HCT116 (cell line): ENCODE measurements at regions not wholly inside any gene's neighbourhood (a gene's known extent, or its start where the extent isn't known, plus 50 kb on each side); places are given as distances from the start of the nearest gene placed in this dataset.
"Not testable (repeated sequence)": the region's sequence is repeated elsewhere in the genome, so short reads cannot be mapped to it uniquely, and the experiment has no call there.

Experiments
- EZH2 ChIP-seq: fragments of 200-600 bp; sonication (generic); IDR thresholded peaks from 2 replicates; pipeline ENCODE4 v1.6.1; 2017; ENCODE audit warnings: antibody characterized with exemption, mixed run types
- MAX ChIP-seq: IDR thresholded peaks from 2 replicates; pipeline ENCODE4 v1.6.1; 2012
- POLR2A ChIP-seq: IDR thresholded peaks from 2 replicates; pipeline ENCODE4 v1.7.0; 2011; ENCODE audit warnings: borderline replicate concordance; ENCODE audit not compliant: insufficient read depth, insufficient read length; ENCODE audit errors: extremely low read depth
- POLR2AphosphoS5 ChIP-seq: IDR thresholded peaks from 2 replicates; pipeline ENCODE4 v1.6.1; 2011; ENCODE audit warnings: mild to moderate bottlenecking, low read depth, low read length, moderate library complexity
- SIN3A ChIP-seq: IDR thresholded peaks from 2 replicates; pipeline ENCODE4 v1.6.1; 2012; ENCODE audit warnings: low read depth
- SP1 ChIP-seq: IDR thresholded peaks from 2 replicates; pipeline ENCODE4 v1.6.1; 2012; ENCODE audit warnings: low read depth
- SRF ChIP-seq: IDR thresholded peaks from 2 replicates; pipeline ENCODE4 v1.6.1; 2012; ENCODE audit warnings: low read depth
- ZNF274 ChIP-seq: fragments of 200-500 bp; sonication (Bioruptor generic); IDR thresholded peaks from 2 replicates; pipeline ENCODE4 v1.6.1; 2014; ENCODE audit warnings: mild to moderate bottlenecking, low read depth, low read length, inconsistent platforms
- TF ChIP-seq, protein P1 (sequence below), 3 experiments: fragments of 200-600 bp in 1 of 3; sonication (generic) in 1 of 3; IDR thresholded peaks in 2 of 3; conservative IDR thresholded peaks in 1 of 3; 2 replicates each; pipeline ENCODE4 v1.5.1; 2012 to 2017; ENCODE audit warnings: low read depth in 2 of 3, low read length in 2 of 3, antibody characterized with exemption in 1 of 3, borderline replicate concordance in 1 of 3, control low read depth in 1 of 3, mild to moderate bottlenecking in 1 of 3, mixed read lengths in 1 of 3, mixed run types in 1 of 3, moderate library complexity in 1 of 3; ENCODE audit not compliant: insufficient read depth in 1 of 3
- TF ChIP-seq, protein P2 (sequence below): IDR thresholded peaks from 2 replicates; pipeline ENCODE4 v1.6.1; 2011; ENCODE audit warnings: mild to moderate bottlenecking, low read length, moderate library complexity; ENCODE audit not compliant: insufficient replicate concordance; ENCODE audit errors: extremely low read depth

- TF ChIP-seq, protein P1, sequence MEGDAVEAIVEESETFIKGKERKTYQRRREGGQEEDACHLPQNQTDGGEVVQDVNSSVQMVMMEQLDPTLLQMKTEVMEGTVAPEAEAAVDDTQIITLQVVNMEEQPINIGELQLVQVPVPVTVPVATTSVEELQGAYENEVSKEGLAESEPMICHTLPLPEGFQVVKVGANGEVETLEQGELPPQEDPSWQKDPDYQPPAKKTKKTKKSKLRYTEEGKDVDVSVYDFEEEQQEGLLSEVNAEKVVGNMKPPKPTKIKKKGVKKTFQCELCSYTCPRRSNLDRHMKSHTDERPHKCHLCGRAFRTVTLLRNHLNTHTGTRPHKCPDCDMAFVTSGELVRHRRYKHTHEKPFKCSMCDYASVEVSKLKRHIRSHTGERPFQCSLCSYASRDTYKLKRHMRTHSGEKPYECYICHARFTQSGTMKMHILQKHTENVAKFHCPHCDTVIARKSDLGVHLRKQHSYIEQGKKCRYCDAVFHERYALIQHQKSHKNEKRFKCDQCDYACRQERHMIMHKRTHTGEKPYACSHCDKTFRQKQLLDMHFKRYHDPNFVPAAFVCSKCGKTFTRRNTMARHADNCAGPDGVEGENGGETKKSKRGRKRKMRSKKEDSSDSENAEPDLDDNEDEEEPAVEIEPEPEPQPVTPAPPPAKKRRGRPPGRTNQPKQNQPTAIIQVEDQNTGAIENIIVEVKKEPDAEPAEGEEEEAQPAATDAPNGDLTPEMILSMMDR (IDR thresholded peaks at IDR 0.05 in 2 of 3, conservative IDR thresholded peaks at IDR 0.05 in 1 of 3; ENCODE audit: borderline replicate concordance in 1 of 3, insufficient read depth in 1 of 3, low read depth in 2 of 3, low read length in 2 of 3): not testable (repeated sequence)
- TF ChIP-seq EZH2, POLR2A, POLR2AphosphoS5, MAX, SRF, ZNF274, SP1, SIN3A: not testable (repeated sequence)
- TF ChIP-seq, protein P2, sequence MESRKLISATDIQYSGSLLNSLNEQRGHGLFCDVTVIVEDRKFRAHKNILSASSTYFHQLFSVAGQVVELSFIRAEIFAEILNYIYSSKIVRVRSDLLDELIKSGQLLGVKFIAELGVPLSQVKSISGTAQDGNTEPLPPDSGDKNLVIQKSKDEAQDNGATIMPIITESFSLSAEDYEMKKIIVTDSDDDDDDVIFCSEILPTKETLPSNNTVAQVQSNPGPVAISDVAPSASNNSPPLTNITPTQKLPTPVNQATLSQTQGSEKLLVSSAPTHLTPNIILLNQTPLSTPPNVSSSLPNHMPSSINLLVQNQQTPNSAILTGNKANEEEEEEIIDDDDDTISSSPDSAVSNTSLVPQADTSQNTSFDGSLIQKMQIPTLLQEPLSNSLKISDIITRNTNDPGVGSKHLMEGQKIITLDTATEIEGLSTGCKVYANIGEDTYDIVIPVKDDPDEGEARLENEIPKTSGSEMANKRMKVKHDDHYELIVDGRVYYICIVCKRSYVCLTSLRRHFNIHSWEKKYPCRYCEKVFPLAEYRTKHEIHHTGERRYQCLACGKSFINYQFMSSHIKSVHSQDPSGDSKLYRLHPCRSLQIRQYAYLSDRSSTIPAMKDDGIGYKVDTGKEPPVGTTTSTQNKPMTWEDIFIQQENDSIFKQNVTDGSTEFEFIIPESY: not testable (repeated sequence)
Observed at GRCh38 chr2:130265570-130266247, 67.5 kb upstream of the TUBA3E start.
